GM23338 (cell line): ENCODE measurements at regions not wholly inside any gene's neighbourhood (a gene's known extent, or its start where the extent isn't known, plus 50 kb on each side); places are given as distances from the start of the nearest gene placed in this dataset.

Source experiments
- ATAC-seq: fragments of 200-7000 bp; cut with Tn5 transposase; 3 replicates; pipeline ENCODE4 v1.9.1; 2020
- DNase-seq: peaks from one replicate; pipeline ENCODE4 v3.0.0-alpha.2; 2015; ENCODE audit warnings: low spot score
- H2AFZ ChIP-seq: fragments of 200-600 bp; sonication (generic); 2 replicates; pipeline ENCODE4 v1.8.0; 2016; ENCODE audit warnings: antibody characterized with exemption, mild to moderate bottlenecking, moderate library complexity
- H3F3A ChIP-seq: fragments of 200-600 bp; sonication (generic); replicated peaks from 2 replicates; pipeline ENCODE4 v1.8.0; 2017; ENCODE audit warnings: antibody characterized with exemption, mixed run types, low read depth
- H3K27ac ChIP-seq: fragments of 200-600 bp; sonication (generic); 2 replicates; pipeline ENCODE4 v1.6.1; 2016; ENCODE audit warnings: low read depth
- H3K27me3 ChIP-seq: fragments of 200-600 bp; sonication (generic); 2 replicates; pipeline ENCODE4 v1.8.0; 2016; ENCODE audit warnings: mild to moderate bottlenecking, mixed run types, moderate library complexity; ENCODE audit not compliant: insufficient read depth
- H3K36me3 ChIP-seq: fragments of 200-600 bp; sonication (generic); 2 replicates; pipeline ENCODE4 v1.8.0; 2016; ENCODE audit warnings: mild to moderate bottlenecking; ENCODE audit not compliant: insufficient read depth
- H3K4me1 ChIP-seq: fragments of 200-600 bp; sonication (generic); 2 replicates; pipeline ENCODE4 v1.8.0; 2016; ENCODE audit warnings: mild to moderate bottlenecking, moderate library complexity; ENCODE audit not compliant: insufficient read depth
- H3K4me2 ChIP-seq: fragments of 200-600 bp; sonication (generic); 2 replicates; pipeline ENCODE4 v1.7.1; 2017; ENCODE audit warnings: mixed run types
- H3K4me3 ChIP-seq: fragments of 200-600 bp; sonication (generic); 2 replicates; pipeline ENCODE4 v1.6.1; 2016; ENCODE audit warnings: mixed run types
- H3K79me2 ChIP-seq: fragments of 200-600 bp; sonication (generic); replicated peaks from 2 replicates; pipeline ENCODE4 v1.8.0; 2017; ENCODE audit warnings: mild to moderate bottlenecking; ENCODE audit not compliant: insufficient read depth
- H3K9me2 ChIP-seq: fragments of 200-600 bp; sonication (generic); 2 replicates; pipeline ENCODE4 v1.8.0; 2017; ENCODE audit not compliant: insufficient read depth
- H4K20me1 ChIP-seq: fragments of 200-600 bp; sonication (generic); replicated peaks from 2 replicates; pipeline ENCODE4 v1.8.0; 2017; ENCODE audit warnings: mild to moderate bottlenecking; ENCODE audit not compliant: insufficient read depth
- H3K27ac Mint-ChIP-seq: 2 replicates; pipeline ENCODE4 v1.8.0; 2020; ENCODE audit warnings: inconsistent platforms, mild to moderate bottlenecking, moderate library complexity, mixed read lengths
- H3K27me3 Mint-ChIP-seq: 3 replicates; pipeline ENCODE4 v1.8.0; 2022; ENCODE audit warnings: low read depth, mild to moderate bottlenecking, moderate library complexity, mixed read lengths, inconsistent platforms; ENCODE audit not compliant: insufficient read depth, poor library complexity
- H3K36me3 Mint-ChIP-seq: 3 replicates; pipeline ENCODE4 v1.8.0; 2021; ENCODE audit warnings: low read depth, mild to moderate bottlenecking, inconsistent platforms, moderate library complexity, mixed read lengths
- H3K4me1 Mint-ChIP-seq: 3 replicates; pipeline ENCODE4 v1.8.0; 2020; ENCODE audit warnings: mild to moderate bottlenecking, inconsistent platforms, mixed read lengths
- H3K4me3 Mint-ChIP-seq: 3 replicates; pipeline ENCODE4 v1.8.0; 2021; ENCODE audit warnings: moderate library complexity, mild to moderate bottlenecking, inconsistent platforms, mixed read lengths
- H3K9me3 Mint-ChIP-seq: 3 replicates; pipeline ENCODE4 v1.8.0; 2020; ENCODE audit warnings: moderate library complexity, mild to moderate bottlenecking, inconsistent platforms, mixed read lengths
- CREB1 ChIP-seq: fragments of 250-450 bp; sonication (Bioruptor Pico); IDR thresholded peaks from 2 replicates; pipeline ENCODE4 v1.5.0; 2020; ENCODE audit warnings: low read depth, mild to moderate bottlenecking, moderate library complexity
- EZH2 ChIP-seq: fragments of 200-600 bp; sonication (generic); IDR thresholded peaks from one replicate; pipeline ENCODE4 v1.8.0; 2017; ENCODE audit warnings: antibody characterized with exemption, mild to moderate bottlenecking, low read depth; ENCODE audit not compliant: unreplicated experiment
- EZH2phosphoT487 ChIP-seq: fragments of 200-600 bp; sonication (generic); IDR thresholded peaks from one replicate; pipeline ENCODE4 v1.8.1; 2018; ENCODE audit warnings: antibody characterized with exemption; ENCODE audit not compliant: unreplicated experiment
- JUNB ChIP-seq: IDR thresholded peaks from one replicate; pipeline ENCODE4 v1.6.1; 2016; ENCODE audit warnings: antibody characterized with exemption; ENCODE audit not compliant: unreplicated experiment
- NANOG ChIP-seq: IDR thresholded peaks from 2 replicates; pipeline ENCODE4 v1.6.1; 2016; ENCODE audit warnings: antibody characterized with exemption, borderline replicate concordance
- POLR2AphosphoS5 ChIP-seq: IDR thresholded peaks from 2 replicates; pipeline ENCODE4 v1.6.1; 2016; ENCODE audit warnings: antibody characterized with exemption, low read depth
- STAT1 ChIP-seq: IDR thresholded peaks from one replicate; pipeline ENCODE4 v1.6.1; 2016; ENCODE audit warnings: antibody characterized with exemption; ENCODE audit not compliant: unreplicated experiment
- ZNF114 ChIP-seq: fragments of 250-450 bp; sonication (Bioruptor Pico); IDR thresholded peaks from 2 replicates; pipeline ENCODE4 v1.5.0; 2020; ENCODE audit warnings: mild to moderate bottlenecking, moderate library complexity
- ZNF331 ChIP-seq: fragments of 250-450 bp; sonication (Bioruptor Pico); IDR thresholded peaks from 2 replicates; pipeline ENCODE4 v1.5.0; 2020; ENCODE audit warnings: low read depth, mild to moderate bottlenecking, moderate library complexity
- ZNF462 ChIP-seq: fragments of 250-450 bp; sonication (Bioruptor Pico); IDR thresholded peaks from 2 replicates; pipeline ENCODE4 v1.5.0; 2020; ENCODE audit warnings: mild to moderate bottlenecking, moderate library complexity
- TF ChIP-seq, protein P1 (sequence below), 2 experiments: fragments of 200-600 bp in 1 of 2; sonication (generic) in 1 of 2; conservative IDR thresholded peaks; 2 replicates each; pipeline versions ENCODE4 v1.5.1 to v1.6.1; 2016 to 2017; ENCODE audit warnings: antibody characterized with exemption in 2 of 2, low read depth in 2 of 2, mild to moderate bottlenecking in 2 of 2, moderate library complexity in 1 of 2
- TF ChIP-seq, protein P2 (sequence below): IDR thresholded peaks from 2 replicates; pipeline ENCODE4 v1.6.1; 2016; ENCODE audit warnings: antibody characterized with exemption
- TF ChIP-seq, protein P3 (sequence below): IDR thresholded peaks from one replicate; pipeline ENCODE4 v1.6.1; 2018; ENCODE audit warnings: antibody characterized with exemption; ENCODE audit not compliant: unreplicated experiment

DNA sequence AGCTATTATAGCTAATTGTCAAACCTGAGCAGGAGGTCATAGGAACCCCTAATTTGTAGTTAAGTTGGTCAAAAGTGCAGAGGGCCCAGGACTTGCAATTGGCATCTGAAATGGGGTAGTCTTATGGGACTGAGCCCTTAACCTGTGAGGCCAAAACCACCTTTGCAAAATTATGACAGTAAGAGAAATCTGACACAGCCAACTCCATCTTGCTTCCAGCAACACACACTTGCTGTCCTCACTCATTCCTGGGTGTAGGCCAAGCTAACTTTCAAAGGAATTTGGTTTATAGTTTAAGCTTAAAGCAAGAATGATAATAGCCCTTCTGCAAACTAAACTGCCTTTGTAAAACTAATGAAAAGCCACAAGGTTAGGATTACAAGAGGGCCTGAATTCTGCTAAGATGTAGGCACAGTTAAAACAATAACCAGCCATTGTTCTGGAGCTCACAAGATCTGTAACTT lies 57.6 kb upstream of the FRMD4B start:
- no peak for ATAC-seq
- H3K36me3 ChIP-seq: no peaks in the 10 kb centered on the region
- no peaks in the 10 kb centered on the region for H3K27me3 ChIP-seq
- Mint-ChIP-seq H3K4me3 (no peak overlapping the region), H3K9me3 (peaks cover 8% of the 10 kb centered on the region; the same call in 1 of the 3 replicates), H3K4me1 (peaks cover 11% of the 10 kb centered on the region), H3K27me3 (no peaks in the 10 kb centered on the region), H3K36me3 (peaks cover 4% of the 10 kb centered on the region; the same call in 1 of the 3 replicates), H3K27ac (no peak overlapping the region)
- TF ChIP-seq, protein P1, sequence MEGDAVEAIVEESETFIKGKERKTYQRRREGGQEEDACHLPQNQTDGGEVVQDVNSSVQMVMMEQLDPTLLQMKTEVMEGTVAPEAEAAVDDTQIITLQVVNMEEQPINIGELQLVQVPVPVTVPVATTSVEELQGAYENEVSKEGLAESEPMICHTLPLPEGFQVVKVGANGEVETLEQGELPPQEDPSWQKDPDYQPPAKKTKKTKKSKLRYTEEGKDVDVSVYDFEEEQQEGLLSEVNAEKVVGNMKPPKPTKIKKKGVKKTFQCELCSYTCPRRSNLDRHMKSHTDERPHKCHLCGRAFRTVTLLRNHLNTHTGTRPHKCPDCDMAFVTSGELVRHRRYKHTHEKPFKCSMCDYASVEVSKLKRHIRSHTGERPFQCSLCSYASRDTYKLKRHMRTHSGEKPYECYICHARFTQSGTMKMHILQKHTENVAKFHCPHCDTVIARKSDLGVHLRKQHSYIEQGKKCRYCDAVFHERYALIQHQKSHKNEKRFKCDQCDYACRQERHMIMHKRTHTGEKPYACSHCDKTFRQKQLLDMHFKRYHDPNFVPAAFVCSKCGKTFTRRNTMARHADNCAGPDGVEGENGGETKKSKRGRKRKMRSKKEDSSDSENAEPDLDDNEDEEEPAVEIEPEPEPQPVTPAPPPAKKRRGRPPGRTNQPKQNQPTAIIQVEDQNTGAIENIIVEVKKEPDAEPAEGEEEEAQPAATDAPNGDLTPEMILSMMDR (conservative IDR thresholded peaks at IDR 0.05; ENCODE audit: low read depth in 2 of 2): no peak
- TF ChIP-seq ZNF114: no peak
- TF ChIP-seq, protein P2, sequence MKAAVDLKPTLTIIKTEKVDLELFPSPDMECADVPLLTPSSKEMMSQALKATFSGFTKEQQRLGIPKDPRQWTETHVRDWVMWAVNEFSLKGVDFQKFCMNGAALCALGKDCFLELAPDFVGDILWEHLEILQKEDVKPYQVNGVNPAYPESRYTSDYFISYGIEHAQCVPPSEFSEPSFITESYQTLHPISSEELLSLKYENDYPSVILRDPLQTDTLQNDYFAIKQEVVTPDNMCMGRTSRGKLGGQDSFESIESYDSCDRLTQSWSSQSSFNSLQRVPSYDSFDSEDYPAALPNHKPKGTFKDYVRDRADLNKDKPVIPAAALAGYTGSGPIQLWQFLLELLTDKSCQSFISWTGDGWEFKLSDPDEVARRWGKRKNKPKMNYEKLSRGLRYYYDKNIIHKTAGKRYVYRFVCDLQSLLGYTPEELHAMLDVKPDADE: no peak
- no peak for TF ChIP-seq POLR2AphosphoS5
- no peak for TF ChIP-seq EZH2
- no peak for TF ChIP-seq NANOG
- no peak for TF ChIP-seq EZH2phosphoT487
- TF ChIP-seq CREB1: no peak
- no peak for TF ChIP-seq ZNF331 (CRISPR knock-in tag)
- TF ChIP-seq, protein P3, sequence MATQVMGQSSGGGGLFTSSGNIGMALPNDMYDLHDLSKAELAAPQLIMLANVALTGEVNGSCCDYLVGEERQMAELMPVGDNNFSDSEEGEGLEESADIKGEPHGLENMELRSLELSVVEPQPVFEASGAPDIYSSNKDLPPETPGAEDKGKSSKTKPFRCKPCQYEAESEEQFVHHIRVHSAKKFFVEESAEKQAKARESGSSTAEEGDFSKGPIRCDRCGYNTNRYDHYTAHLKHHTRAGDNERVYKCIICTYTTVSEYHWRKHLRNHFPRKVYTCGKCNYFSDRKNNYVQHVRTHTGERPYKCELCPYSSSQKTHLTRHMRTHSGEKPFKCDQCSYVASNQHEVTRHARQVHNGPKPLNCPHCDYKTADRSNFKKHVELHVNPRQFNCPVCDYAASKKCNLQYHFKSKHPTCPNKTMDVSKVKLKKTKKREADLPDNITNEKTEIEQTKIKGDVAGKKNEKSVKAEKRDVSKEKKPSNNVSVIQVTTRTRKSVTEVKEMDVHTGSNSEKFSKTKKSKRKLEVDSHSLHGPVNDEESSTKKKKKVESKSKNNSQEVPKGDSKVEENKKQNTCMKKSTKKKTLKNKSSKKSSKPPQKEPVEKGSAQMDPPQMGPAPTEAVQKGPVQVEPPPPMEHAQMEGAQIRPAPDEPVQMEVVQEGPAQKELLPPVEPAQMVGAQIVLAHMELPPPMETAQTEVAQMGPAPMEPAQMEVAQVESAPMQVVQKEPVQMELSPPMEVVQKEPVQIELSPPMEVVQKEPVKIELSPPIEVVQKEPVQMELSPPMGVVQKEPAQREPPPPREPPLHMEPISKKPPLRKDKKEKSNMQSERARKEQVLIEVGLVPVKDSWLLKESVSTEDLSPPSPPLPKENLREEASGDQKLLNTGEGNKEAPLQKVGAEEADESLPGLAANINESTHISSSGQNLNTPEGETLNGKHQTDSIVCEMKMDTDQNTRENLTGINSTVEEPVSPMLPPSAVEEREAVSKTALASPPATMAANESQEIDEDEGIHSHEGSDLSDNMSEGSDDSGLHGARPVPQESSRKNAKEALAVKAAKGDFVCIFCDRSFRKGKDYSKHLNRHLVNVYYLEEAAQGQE: no peak
- no peak for TF ChIP-seq ZNF462 (CRISPR knock-in tag)
- TF ChIP-seq STAT1: no peak
- no peak for TF ChIP-seq JUNB
- H2AFZ ChIP-seq: no peak overlapping the region
- H3K4me3 ChIP-seq: no peak overlapping the region
- H4K20me1 ChIP-seq: no peaks in the 10 kb centered on the region
- H3K4me2 ChIP-seq: no peak overlapping the region
- no peak overlapping the region for H3K27ac ChIP-seq
- H3K9me2 ChIP-seq: no peaks in the 10 kb centered on the region
- DNase-seq: no peak
- peaks cover 8% of the 10 kb centered on the region; the same call in 1 of the 2 replicates for H3K4me1 ChIP-seq
- no peaks in the 10 kb centered on the region for H3K79me2 ChIP-seq
- no peaks in the 10 kb centered on the region for H3F3A ChIP-seq
